ENCODE measurements at regions not wholly inside any gene's neighbourhood (a gene's known extent, or its start where the extent isn't known, plus 50 kb on each side); places are given as distances from the start of the nearest gene placed in this dataset.

DNA sequence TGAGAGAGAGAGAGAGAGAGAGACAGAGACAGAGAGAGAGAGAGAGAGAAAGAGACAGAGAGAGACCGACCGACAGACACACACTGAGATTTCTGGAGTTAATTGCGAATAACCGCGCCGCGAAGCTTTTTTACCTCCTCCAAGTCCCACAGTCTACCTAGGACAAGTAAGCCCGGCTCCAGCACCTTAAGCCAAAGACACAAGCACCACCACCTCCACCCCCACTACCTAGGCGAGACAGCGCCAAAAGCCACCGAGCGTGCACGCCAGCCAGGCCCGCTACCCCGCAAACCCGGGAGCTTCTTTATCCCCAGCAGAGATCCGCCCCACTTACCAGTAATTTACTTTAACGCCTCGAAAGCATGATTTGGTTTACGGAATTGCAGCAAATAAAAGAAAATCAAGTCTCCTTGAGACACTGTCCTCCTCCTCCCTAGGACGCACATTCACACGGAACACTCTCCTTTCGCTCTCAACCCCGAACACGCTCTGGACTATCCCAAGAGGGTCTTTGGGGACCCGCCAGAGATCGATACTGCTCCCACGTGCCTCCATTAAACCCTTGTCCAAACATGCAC lies 649.6 kb upstream of the DIPK2B start:
- no peak for TF ChIP-seq CTCF (IDR thresholded peaks at IDR 0.05; ENCODE audit: insufficient read depth, low read depth, low read length, missing control alignments)
- no peak for DNase-seq (ENCODE audit: low read depth)
- no peak overlapping the region for H3K4me3 ChIP-seq (ENCODE audit: low read depth, low read length)

DNA sequence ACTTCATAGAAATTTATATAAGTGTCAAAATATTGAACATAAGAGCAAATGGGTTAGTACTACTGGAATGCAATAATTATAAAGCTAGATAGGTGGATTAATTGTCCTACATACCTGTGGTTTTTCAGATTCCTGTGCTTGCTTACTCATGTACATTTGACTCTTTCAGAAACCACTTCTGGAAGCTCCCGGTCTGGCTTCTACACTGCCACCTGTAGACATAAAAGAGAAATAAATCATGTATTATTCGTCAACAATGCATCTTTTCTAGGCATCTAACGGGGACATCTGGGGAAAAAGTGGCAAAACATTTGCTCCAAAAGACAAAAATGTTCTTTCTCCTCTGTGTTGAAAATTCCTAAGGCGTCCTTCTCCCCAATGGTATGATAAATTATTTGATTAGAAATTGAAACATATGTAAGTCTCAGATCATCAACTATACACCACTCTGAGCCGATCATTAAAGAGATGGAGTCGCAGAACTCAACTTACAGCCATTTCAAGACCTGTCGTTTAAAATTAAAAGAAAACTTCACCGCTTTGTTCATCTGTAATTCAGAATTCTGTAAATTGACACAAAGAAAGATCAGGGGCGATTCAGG lies 648.7 kb upstream of the DIPK2B start:
- no peak for TF ChIP-seq CTCF (IDR thresholded peaks at IDR 0.05; ENCODE audit: insufficient read depth, low read depth, low read length, missing control alignments)
- no peak overlapping the region for H3K4me3 ChIP-seq (ENCODE audit: low read depth, low read length)
- no peak for DNase-seq (ENCODE audit: low read depth)

GRCh38 chrX:45847961-45848360 lies 647.3 kb upstream of the DIPK2B start:
- no peak for TF ChIP-seq CTCF (IDR thresholded peaks at IDR 0.05; ENCODE audit: insufficient read depth, low read depth, low read length, missing control alignments)
- no peak for DNase-seq (ENCODE audit: low read depth)
- H3K4me3 ChIP-seq (ENCODE audit: low read depth, low read length) = no peak overlapping the region

DNA sequence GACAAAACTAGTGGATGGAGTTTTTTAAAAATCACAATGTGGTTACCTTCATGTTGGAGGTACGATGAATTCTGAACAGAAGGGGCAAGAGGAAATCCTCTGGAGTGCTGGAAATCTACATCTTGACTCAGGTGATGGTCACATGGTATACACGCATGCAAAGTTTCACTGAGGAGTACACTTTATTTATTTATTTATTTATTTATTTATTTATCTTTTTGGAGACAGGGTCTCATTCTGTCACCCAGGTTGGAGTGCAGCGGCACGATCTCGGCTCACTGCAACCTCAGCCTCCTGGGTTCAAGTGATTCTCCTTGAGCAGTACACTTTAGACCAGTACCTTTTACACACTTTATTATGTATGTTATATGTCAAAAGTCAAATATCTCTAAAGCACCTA lies 645.7 kb upstream of the DIPK2B start:
- no peak overlapping the region for H3K4me3 ChIP-seq (ENCODE audit: low read depth, low read length)
- TF ChIP-seq CTCF (IDR thresholded peaks at IDR 0.05; ENCODE audit: insufficient read depth, low read depth, low read length, missing control alignments) = no peak
- no peak for DNase-seq (ENCODE audit: low read depth)

- DNase-seq (ENCODE audit: low read depth) = peak; percentile 7
- TF ChIP-seq CTCF (IDR thresholded peaks at IDR 0.05; ENCODE audit: insufficient read depth, low read depth, low read length, missing control alignments) = no peak
- no peak overlapping the region for H3K4me3 ChIP-seq (ENCODE audit: low read depth, low read length)
Measured at GRCh38 chrX:45845142-45845541, 644.5 kb upstream of the DIPK2B start.

DNA sequence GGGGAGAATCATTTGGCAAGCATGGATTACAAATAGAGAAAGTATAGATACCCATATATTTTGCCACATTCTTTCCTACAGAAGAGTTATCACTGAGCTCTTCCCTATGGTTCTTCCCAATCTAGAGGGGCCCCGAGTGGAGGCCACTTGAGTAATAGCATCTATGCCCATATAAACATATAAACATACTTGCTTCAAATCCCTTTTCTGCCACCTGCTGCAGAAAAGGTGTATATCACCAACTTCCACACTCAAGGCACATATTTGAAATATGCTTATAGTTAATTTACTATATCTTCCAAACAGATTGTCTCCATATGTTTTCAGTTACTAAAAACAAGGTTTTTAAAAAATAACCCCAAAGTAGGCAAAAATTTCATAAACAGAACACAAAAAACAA lies 642.8 kb upstream of the DIPK2B start:
- peak; percentile 26 for DNase-seq (ENCODE audit: low read depth)
- no peak for TF ChIP-seq CTCF (IDR thresholded peaks at IDR 0.05; ENCODE audit: insufficient read depth, low read depth, low read length, missing control alignments)
- H3K4me3 ChIP-seq (ENCODE audit: low read depth, low read length) = no peak overlapping the region

DNA sequence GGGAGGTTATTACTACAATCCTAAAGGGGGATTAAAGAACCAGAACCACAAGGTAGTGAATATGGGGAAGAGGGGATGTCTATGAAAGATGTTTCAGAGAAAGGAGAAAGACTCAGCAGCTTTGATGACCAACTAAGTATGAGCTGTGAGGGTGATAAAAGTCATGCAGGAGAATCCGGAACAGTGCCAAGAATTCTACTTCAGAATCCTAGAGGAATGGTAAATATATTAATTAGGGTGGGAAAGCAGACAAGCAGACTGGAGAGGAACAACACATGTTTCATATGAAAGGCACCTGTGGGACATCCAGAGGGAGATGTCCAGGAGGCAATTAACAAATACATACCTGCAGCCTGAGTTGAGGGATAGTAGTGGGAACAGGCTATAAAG lies 642.2 kb upstream of the DIPK2B start:
- no peak for TF ChIP-seq CTCF (IDR thresholded peaks at IDR 0.05; ENCODE audit: insufficient read depth, low read depth, low read length, missing control alignments)
- DNase-seq (ENCODE audit: low read depth) = no peak
- no peak overlapping the region for H3K4me3 ChIP-seq (ENCODE audit: low read depth, low read length)
